ENCODE measurements at regions not wholly inside any gene's neighbourhood (a gene's known extent, or its start where the extent isn't known, plus 50 kb on each side); places are given as distances from the start of the nearest gene placed in this dataset.

GRCh38 chr5:6926491-6927038 lies 213.3 kb downstream of the TENT4A start:
- no peak for DNase-seq

- DNase-seq, result no peak
Measured at GRCh38 chr5:6936031-6936430, 222.8 kb downstream of the TENT4A start.

DNA sequence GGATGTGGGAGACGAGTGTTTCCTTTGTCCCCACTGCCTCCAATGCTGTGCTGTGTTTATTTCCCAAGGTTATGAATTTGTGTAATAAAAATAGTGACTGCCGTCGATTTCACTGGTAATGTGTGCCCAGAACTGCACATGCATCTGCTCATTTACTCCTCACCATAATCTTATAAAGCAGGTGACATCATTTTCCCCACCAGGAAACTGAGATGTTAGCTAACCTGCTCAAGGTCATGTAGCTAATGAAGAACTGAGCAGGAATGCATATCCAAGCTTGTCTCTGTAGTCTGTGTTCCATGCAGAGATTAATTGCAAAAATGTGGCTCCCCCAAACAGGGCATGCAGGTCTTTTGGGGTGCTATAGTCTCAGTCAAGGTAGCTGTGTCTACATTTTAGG lies 224.4 kb downstream of the TENT4A start:
- DNase-seq, result no peak

DNA sequence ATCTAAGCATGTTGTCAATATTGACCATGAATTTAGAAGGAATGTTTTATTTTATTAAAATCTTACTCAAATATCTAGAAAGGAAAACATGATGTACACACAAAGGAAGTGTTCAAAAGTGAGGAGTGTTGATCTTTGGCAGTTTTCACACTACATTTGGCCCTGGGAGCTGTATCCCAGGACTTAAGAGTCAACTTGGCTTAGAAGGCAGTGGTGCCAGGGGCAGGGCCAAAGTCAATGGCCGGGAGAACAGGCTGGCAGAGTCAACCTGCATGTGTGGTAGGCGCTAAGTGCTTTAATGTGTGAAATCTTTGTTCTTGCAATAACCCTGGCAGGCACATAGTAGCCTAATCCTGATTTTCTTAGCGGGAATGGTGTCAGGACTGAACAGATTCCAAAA lies 228.4 kb downstream of the TENT4A start:
- DNase-seq, result no peak

DNA sequence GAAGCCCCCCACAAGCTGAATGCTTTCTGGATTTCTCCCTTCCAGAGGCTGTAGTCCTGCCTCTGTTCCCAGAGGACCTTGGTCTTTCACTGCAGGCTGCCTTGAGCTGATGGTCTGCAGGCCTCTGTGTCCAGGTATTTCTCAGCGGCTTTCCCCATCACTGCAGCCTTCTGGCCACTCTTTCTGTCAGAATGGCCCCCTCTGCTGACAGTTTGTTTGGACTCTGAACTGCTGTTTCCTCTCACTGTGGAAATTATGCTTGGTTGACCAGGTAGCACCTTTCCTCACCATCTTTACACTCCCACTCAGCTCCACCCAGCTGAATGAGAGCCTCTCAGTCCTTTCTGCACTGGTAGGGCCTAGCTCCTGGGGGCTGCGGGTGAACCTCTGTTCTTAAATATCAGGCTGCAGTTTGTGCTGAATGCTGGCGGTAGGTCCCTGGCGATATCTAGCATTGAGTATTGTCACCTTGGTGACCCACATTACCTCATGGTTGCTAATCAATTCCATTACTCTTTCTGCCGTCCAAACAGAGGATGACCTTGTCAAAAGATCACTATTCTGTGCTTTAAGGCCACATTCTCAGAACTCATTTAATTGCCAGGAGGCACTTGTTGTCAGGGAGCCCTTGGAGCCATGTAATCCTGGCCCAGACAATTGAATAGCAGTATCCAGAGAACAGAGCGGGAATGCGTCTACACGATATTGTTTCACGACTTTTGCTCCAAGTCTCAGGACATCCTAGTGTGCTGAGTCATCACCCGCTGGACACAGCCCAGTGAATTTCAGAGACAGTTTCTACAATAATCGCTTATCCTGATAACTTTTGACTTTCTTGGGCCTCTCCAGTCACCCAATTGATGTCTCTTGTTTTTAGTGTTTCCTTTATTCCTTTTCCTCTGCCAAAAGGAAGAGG lies 230.2 kb downstream of the TENT4A start:
- no peak for DNase-seq

DNA sequence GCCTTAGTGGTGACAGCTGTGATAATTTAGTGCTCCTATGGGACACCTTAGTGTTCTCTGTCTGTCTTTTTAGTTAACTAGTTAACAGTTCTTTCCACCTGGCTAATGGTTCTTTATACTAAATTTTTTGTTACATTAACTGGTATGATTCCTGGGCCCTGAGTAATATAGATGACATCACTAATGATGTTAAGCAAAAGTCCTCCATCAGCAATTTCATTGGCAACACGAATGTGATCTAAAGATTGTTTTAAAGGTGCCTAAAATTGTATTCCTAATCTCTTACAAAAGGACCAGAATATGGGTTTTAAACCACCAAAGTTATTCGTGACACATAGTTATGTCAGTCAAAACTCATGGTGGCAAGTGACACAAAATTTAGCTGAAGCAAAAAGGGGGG lies 235.3 kb downstream of the TENT4A start:
- DNase-seq, result no peak

GRCh38 chr5:6949230-6949629 lies 236.0 kb downstream of the TENT4A start:
- DNase-seq, result no peak

- DNase-seq, result no peak
Measured at GRCh38 chr5:6950250-6950649, 237.0 kb downstream of the TENT4A start.

GRCh38 chr5:6950860-6951259 lies 237.6 kb downstream of the TENT4A start:
- DNase-seq, result no peak

DNA sequence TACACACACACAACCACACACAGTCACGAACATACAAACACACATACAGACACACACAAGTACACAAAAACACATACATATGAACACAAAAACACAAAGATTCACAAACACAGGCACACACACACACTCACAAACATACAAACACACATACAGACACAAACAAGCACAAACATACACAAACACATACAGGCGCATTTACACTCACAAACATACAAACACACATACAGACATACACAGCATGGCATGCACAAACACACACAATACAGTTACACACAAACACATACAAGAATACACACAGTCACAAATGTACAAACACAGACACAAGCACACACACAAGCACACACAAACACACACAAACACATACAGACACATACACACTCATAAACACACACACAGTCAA lies 247.9 kb downstream of the TENT4A start:
- no peak for DNase-seq

DNA sequence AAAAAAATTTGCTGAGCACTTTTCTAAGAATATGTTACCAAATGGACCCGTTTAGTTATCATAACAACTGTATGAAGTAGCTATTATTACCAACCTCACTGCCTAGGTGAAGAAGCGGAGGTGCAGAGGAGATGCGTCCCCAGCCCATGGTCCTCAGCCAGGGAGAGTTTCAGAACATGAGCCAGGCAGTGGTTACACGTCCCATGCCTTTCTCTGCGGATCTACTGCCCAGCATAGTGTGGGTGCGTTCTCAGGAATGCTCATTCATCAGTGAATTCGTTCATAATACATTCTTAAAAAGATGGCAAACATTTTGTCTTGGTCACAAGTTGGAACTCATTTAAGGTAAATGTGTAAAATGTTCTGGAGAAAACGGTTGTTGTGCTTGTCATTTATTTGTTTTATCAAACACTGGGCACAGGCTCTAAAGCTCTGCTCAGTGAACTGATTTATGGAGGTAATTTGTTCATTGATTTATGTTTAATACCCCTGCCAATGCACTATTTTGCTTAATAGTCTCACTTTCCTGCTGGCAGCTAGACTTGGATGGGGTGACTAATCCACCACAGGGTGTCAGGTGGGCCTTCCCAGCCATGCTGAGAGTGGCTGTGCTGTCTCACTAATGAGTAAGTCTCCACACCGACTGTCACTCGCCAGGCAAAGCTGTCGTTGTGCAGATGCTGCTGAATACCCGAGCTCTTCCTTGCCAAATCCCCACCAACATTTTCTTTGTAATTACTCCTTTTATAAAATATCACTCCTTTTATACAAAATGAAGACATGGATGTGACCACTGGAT lies 248.8 kb downstream of the TENT4A start:
- no peak for DNase-seq

DNA sequence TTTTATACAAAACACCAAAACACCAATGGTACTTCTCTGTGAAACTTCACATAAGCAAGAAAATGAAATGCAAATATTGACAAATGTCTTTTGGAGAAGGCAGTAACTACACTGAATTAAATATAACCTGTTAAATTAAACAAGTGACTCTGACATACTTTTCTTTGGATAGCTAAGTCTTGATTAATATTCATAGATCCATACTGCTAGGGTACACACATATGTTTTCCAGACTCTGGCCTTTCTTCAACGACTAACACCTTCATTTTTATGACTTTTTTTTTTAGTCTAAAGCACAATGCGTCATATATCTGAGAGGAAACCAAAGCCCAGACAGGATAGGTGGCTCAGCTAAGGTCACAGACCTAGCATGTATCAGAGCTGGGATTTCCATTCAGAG lies 263.7 kb downstream of the TENT4A start:
- no peak for DNase-seq

DNA sequence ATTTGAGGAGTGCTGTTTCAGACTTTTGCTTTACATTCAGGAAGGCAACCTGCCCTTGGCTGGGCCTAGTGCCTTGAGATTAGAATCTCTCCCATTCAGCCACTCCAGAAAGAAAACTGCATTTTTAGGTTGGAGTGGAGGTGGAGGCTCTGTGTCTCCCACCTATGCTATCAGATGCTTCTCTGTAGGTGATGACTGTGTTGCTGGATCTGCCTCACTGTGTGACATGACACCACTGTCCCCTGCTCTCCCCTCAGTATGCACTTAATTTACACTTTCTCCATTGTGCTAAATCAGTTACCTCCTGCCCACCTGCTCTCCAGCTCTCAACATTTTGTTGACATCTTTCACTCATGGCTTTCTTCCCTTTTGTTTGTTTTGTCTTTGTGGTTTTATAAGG lies 265.8 kb downstream of the TENT4A start:
- no peak for DNase-seq

GRCh38 chr5:6989230-6989629 lies 276.0 kb downstream of the TENT4A start:
- no peak for DNase-seq

DNA sequence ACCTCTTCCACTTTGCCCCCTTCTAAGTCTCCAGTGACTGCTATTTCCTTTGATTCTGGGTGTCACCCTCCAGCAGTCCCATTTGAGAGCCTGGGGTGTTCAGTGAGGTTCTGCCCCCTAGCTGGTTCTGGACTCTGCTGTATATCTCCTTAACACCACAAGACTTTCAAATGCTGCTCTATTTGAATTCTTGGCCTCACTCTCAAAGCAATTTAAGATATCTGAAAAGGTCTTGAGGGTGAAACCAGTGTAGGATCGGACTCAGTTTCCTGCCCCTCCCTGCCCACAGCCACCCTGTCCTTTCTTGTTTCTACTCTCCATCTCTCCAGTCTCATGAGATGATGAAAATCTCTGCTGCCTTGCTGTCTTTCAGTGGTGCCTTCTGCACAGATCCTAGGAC lies 280.9 kb downstream of the TENT4A start:
- DNase-seq, result no peak

- DNase-seq, result no peak
Measured at GRCh38 chr5:6995115-6995514, 281.9 kb downstream of the TENT4A start.

DNA sequence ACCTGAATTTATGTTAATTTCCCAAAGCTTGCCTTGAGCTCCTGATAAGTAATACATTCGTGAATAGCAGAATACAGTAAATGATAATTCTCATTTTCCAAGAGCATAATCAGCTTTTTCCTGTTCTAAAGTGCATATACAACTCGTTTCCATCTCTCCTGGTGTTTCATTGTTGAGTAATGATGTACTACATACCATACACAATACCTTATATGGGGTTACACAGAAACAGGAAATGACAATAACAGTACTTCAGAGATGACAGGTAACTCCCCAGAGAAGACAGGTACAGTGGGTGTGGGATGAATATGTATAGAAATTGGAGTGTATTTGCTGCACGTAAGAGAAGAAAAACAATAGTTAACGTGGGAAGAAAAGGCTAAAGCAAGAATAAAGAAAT lies 287.1 kb downstream of the TENT4A start:
- no peak for DNase-seq

DNA sequence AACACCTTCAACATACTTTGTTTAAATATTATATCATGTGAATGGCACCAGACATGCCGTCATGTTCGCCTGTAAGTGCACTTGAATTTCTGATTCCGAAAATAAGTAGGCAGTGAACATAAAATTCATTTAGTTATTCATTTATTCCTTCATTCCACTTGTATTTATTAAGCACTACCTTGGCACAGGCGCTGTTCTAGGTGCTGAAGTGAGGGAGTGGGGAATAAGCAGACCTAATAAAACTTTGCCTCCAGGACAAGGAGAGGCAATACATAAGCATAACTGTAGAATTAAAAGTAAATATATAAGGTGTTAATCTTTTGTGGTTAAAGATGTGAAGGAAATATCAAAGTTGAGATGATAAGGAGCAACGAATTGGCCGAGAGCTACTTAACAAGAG lies 297.4 kb downstream of the TENT4A start:
- DNase-seq, result no peak

- no peak for DNase-seq
Measured at GRCh38 chr5:7012057-7012456, 298.8 kb downstream of the TENT4A start.

DNA sequence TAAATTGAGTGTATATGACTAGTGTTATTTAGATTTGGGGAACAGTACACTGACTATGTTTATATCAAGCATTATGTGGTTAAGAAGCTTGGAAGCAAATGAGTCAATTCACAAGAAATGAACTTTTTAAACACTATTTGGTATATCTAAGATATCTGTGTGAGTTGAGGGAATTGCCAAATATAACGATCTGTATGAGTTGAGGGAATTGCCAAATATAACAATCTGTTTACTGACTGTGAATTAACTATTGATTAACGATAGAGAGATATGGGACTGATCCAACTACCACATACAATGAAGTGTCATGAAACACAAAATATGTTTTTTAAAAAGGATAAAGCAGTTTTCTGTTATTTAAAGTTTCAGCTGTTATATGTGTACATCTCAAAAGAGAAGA lies 301.4 kb downstream of the TENT4A start:
- DNase-seq, result no peak

DNA sequence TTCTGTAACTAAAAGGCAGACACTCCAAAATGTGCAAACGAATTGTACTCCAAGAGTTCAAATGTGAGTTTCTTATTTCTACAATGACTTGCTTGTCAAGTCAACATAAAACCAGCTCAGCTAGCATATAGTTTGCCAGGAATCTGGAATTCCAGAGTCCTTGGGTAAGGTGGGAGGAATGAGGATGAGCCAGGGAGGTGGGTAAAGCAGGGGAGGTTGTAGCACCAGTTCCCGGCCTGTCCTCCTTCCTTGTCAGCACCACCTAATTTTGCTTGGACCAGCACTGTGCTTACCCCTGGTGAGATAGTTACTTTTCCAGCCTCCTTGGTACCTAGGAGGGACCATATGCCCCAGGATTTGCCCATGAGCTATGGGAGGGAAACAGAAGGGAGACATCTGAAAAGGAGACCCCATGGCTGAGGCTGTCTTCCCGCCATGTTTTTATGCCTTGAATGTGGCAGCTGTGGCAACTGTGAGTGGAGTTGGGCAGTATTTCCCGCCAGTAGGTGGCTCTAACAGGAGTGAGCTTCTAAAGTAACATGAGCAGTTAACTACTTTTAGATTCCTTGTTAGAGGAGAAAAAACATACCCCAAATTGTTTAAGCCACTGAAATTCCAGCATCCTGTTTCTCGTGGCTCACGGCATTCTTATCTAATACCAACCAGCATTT lies 302.5 kb downstream of the TENT4A start:
- no peak for DNase-seq

GRCh38 chr5:7016999-7017747 lies 303.9 kb downstream of the TENT4A start:
- DNase-seq, result no peak

- no peak for DNase-seq
Measured at GRCh38 chr5:7018198-7018597, 305.0 kb downstream of the TENT4A start.
